H1 (cell line): ENCODE measurements at regions not wholly inside any gene's neighbourhood (a gene's known extent, or its start where the extent isn't known, plus 50 kb on each side); places are given as distances from the start of the nearest gene placed in this dataset.

Source experiments
- CTCF ChIA-PET: fragments of 300-600 bp; sonication (Branson Sonifier 250); formaldehyde crosslinking; loops from one replicate; lab custom pipeline; 2021; ENCODE audit not compliant: partially characterized antibody; lab: Charles Lee
- POLR2A ChIA-PET: fragments of 300-600 bp; sonication (Branson Sonifier 250); formaldehyde crosslinking; loops from one replicate; lab custom pipeline; 2021; ENCODE audit warnings: inconsistent platforms; ENCODE audit not compliant: partially characterized antibody; lab: Charles Lee
- DNase-seq, 2 experiments: peaks; one replicate each; pipeline versions ENCODE4 v3.0.0 to v3.0.0-alpha.2; 2010 to 2022; ENCODE audit warnings: low spot score in 2 of 2, low read depth in 1 of 2, mixed read lengths in 1 of 2
- FAIRE-seq: peaks from 2 replicates; lab custom pipeline; 2011; peaks lifted over from hg19 to GRCh38; lab: Jason Lieb, UNC
- H2AFZ ChIP-seq: 2 replicates; pipeline ENCODE4 v1.8.1; 2012; ENCODE audit warnings: low read length, inconsistent platforms
- H2AK5ac ChIP-seq: 2 replicates; pipeline ENCODE4 v1.6.1; 2013; ENCODE audit warnings: low read depth, low read length
- H2BK120ac ChIP-seq: replicated peaks from 2 replicates; pipeline ENCODE3; 2013; ENCODE audit warnings: low read depth, low read length, inconsistent platforms
- H2BK12ac ChIP-seq: 2 replicates; pipeline ENCODE4 v1.6.1; 2013; ENCODE audit warnings: low read depth, low read length
- H2BK15ac ChIP-seq: 2 replicates; pipeline ENCODE4 v1.6.1; 2013; ENCODE audit warnings: low read length
- H2BK20ac ChIP-seq: 2 replicates; pipeline ENCODE4 v1.6.1; 2013; ENCODE audit warnings: low read length
- H2BK5ac ChIP-seq: 2 replicates; pipeline ENCODE4 v1.6.1; 2013; ENCODE audit warnings: low read depth, low read length
- H3K14ac ChIP-seq: 2 replicates; pipeline ENCODE4 v1.6.1; 2013; ENCODE audit warnings: inconsistent platforms; ENCODE audit not compliant: insufficient read length
- H3K18ac ChIP-seq: 2 replicates; pipeline ENCODE4 v1.6.1; 2013; ENCODE audit warnings: low read length; ENCODE audit errors: extremely low read depth
- H3K23ac ChIP-seq: 2 replicates; pipeline ENCODE4 v1.6.1; 2013; ENCODE audit warnings: inconsistent platforms; ENCODE audit not compliant: insufficient read length
- H3K23me2 ChIP-seq: 2 replicates; pipeline ENCODE4 v1.6.1; 2013; ENCODE audit warnings: low read depth, low read length
- H3K27ac ChIP-seq: 2 replicates; pipeline ENCODE4 v1.6.1; 2011; ENCODE audit warnings: low read depth, low read length, inconsistent platforms
- H3K27me3 ChIP-seq, 4 experiments: replicated peaks in 1 of 4; 1 replicate in 1 of 4; 2 replicates in 3 of 4; pipeline versions ENCODE4 v1.6.1 to v1.8.1; 2011 to 2013; ENCODE audit warnings: low read length in 3 of 4, mild to moderate bottlenecking in 3 of 4, inconsistent platforms in 2 of 4, mixed read lengths in 2 of 4, moderate library complexity in 1 of 4; ENCODE audit not compliant: control insufficient read depth in 3 of 4, insufficient read depth in 3 of 4; ENCODE audit errors: extremely low read depth in 1 of 4
- H3K36me3 ChIP-seq, 4 experiments: 2 replicates each; pipeline versions ENCODE4 v1.6.1 to v1.8.1; 2011 to 2013; ENCODE audit warnings: mild to moderate bottlenecking in 4 of 4, low read length in 3 of 4, moderate library complexity in 2 of 4, control low read depth in 1 of 4, inconsistent platforms in 1 of 4; ENCODE audit not compliant: insufficient read depth in 4 of 4, control insufficient read depth in 2 of 4
- H3K4ac ChIP-seq: replicated peaks from 2 replicates; pipeline ENCODE3; 2013; ENCODE audit warnings: low read length, low read depth, mixed read lengths, inconsistent platforms; ENCODE audit not compliant: insufficient read length
- H3K4me1 ChIP-seq, 4 experiments: replicated peaks in 1 of 4; 1 replicate in 1 of 4; 2 replicates in 3 of 4; pipeline versions ENCODE4 v1.6.1 to v1.8.1; 2011 to 2013; ENCODE audit warnings: low read length in 3 of 4, inconsistent platforms in 2 of 4, mixed read lengths in 1 of 4; ENCODE audit not compliant: insufficient read depth in 4 of 4, control insufficient read depth in 3 of 4
- H3K4me2 ChIP-seq, 2 experiments: 2 replicates each; pipeline versions ENCODE4 v1.6.1 to v1.8.1; 2011 to 2013; ENCODE audit warnings: low read depth in 2 of 2, low read length in 2 of 2, control low read depth in 1 of 2, inconsistent platforms in 1 of 2, mild to moderate bottlenecking in 1 of 2; ENCODE audit not compliant: insufficient read depth in 1 of 2
- H3K4me3 ChIP-seq, 4 experiments: fragments of 200-600, 300-600 bp in 1 of 4; sonication (generic), shearing (Covaris generic), sonication (Bioruptor Twin) in 1 of 4; 2 replicates each; pipeline versions ENCODE4 v1.5.1 to v1.8.1; 2011 to 2016; ENCODE audit warnings: low read length in 4 of 4, low read depth in 3 of 4, control low read depth in 2 of 4, inconsistent platforms in 2 of 4, mild to moderate bottlenecking in 2 of 4, mixed read lengths in 1 of 4, moderate library complexity in 1 of 4; ENCODE audit not compliant: insufficient read depth in 2 of 4; ENCODE audit errors: extremely low read depth in 1 of 4
- H3K56ac ChIP-seq: replicated peaks from 2 replicates; pipeline ENCODE3; 2013; ENCODE audit warnings: low read depth, mild to moderate bottlenecking, mixed read lengths, low read length, inconsistent platforms; ENCODE audit not compliant: insufficient read length
- H3K79me1 ChIP-seq: 2 replicates; pipeline ENCODE4 v1.6.1; 2013; ENCODE audit warnings: low read depth, low read length, control low read depth
- H3K79me2 ChIP-seq, 2 experiments: 2 replicates each; pipeline versions ENCODE4 v1.6.1 to v1.8.1; 2012 to 2013; ENCODE audit warnings: low read length in 2 of 2, mild to moderate bottlenecking in 2 of 2, inconsistent platforms in 1 of 2; ENCODE audit not compliant: insufficient read depth in 2 of 2, control insufficient read depth in 1 of 2
- H3K9ac ChIP-seq, 4 experiments: replicated peaks in 1 of 4; 1 replicate in 1 of 4; 2 replicates in 3 of 4; pipeline versions ENCODE4 v1.6.1 to v1.8.1; 2011 to 2013; ENCODE audit warnings: low read depth in 3 of 4, low read length in 3 of 4, control low read depth in 2 of 4, mild to moderate bottlenecking in 2 of 4, moderate library complexity in 2 of 4, inconsistent platforms in 1 of 4; ENCODE audit errors: extremely low read depth in 1 of 4
- H3K9me3 ChIP-seq, 2 experiments: 2 replicates each; pipeline versions ENCODE4 v1.6.1 to v1.8.1; 2012 to 2013; ENCODE audit warnings: mild to moderate bottlenecking in 2 of 2, moderate library complexity in 2 of 2, control low read depth in 1 of 2, inconsistent platforms in 1 of 2, low read depth in 1 of 2, low read length in 1 of 2, mixed read lengths in 1 of 2; ENCODE audit not compliant: insufficient read depth in 2 of 2
- H4K20me1 ChIP-seq, 2 experiments: replicated peaks in 1 of 2; 2 replicates each; pipeline versions ENCODE3 to v1.8.1; 2011 to 2013; ENCODE audit warnings: inconsistent platforms in 2 of 2, low read length in 2 of 2, mild to moderate bottlenecking in 1 of 2; ENCODE audit not compliant: insufficient read depth in 2 of 2, control insufficient read depth in 1 of 2
- H4K5ac ChIP-seq: 2 replicates; pipeline ENCODE4 v1.6.1; 2013; ENCODE audit warnings: low read length, low read depth, mixed read lengths, inconsistent platforms; ENCODE audit not compliant: insufficient read length
- H4K8ac ChIP-seq: 2 replicates; pipeline ENCODE4 v1.8.0; 2013; ENCODE audit warnings: mild to moderate bottlenecking, moderate library complexity, low read length, inconsistent platforms; ENCODE audit not compliant: insufficient read depth; ENCODE audit errors: extremely low read depth
- H4K91ac ChIP-seq: replicated peaks from 2 replicates; pipeline ENCODE3; 2013; ENCODE audit warnings: low read length, mixed read lengths, inconsistent platforms; ENCODE audit not compliant: insufficient read length
- CBX5 ChIP-seq: fragments of 300-800, 300-1000 bp; sonication (generic); IDR thresholded peaks from 2 replicates; pipeline ENCODE4 v1.7.1; 2016; ENCODE audit warnings: antibody characterized with exemption, low read length, low read depth
- GABPA ChIP-seq: IDR thresholded peaks from 2 replicates; pipeline ENCODE4 v1.6.1; 2011; ENCODE audit warnings: mild to moderate bottlenecking, low read length, moderate library complexity, borderline replicate concordance; ENCODE audit not compliant: insufficient read depth
- JUND ChIP-seq: IDR thresholded peaks from 2 replicates; pipeline ENCODE4 v1.6.1; 2011; ENCODE audit warnings: mild to moderate bottlenecking, improper control_type of control experiment, low read length
- NRF1 ChIP-seq: IDR thresholded peaks from 2 replicates; pipeline ENCODE4 v1.6.1; 2011; ENCODE audit warnings: mild to moderate bottlenecking, low read depth, low read length, improper control_type of control experiment
- RAD21 ChIP-seq, 2 experiments: IDR thresholded peaks in 1 of 2; conservative IDR thresholded peaks in 1 of 2; 2 replicates each; pipeline ENCODE4 v1.6.1; 2011; ENCODE audit warnings: low read depth in 2 of 2, low read length in 2 of 2, improper control_type of control experiment in 1 of 2, inconsistent platforms in 1 of 2, mild to moderate bottlenecking in 1 of 2, moderate library complexity in 1 of 2
- WGBS, 2 experiments: shearing (Covaris generic) in 1 of 2; methylation state at CpG; one replicate each; pipeline versions ENCODE4 v1.1.6 to v1.1.7; 2013 to 2015; ENCODE audit warnings: low lambda C conversion rate in 2 of 2, mixed read lengths in 2 of 2, inconsistent platforms in 1 of 2, low coverage in 1 of 2, missing lambda C conversion rate in 1 of 2; ENCODE audit not compliant: insufficient replicate concordance in 2 of 2, insufficient coverage in 1 of 2, insufficient read length in 1 of 2; ENCODE audit errors: extremely low coverage in 1 of 2, missing lambda C conversion rate in 1 of 2; 5-methylcytosine and 5-hydroxymethylcytosine counted together
- TF ChIP-seq, protein P1 (sequence below): IDR thresholded peaks from 2 replicates; pipeline ENCODE4 v1.6.1; 2012; ENCODE audit warnings: inconsistent platforms

DNA sequence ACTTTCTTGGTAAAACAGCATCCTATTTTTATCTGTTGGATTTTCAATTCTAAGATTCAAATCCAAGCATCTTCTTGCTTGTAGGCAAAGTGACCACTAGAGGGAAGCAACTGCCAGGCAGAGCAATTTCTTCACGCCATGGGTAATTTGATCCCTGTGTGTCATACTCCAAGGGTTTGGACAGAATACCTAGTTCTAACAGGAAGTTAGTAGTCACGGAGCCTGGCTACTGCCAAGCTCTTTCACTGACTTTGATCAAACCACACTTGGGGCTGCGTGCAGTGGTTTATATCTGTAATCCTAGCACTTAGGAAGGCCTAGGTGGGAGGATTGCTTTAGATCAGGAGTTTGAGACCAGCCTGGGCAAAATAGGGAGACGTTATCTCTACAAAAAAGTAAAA lies 473.6 kb upstream of the TNC start:
- Histone ChIP-seq H2BK20ac (no peak overlapping the region), H3K4me3 (no peak overlapping the region), H3K79me2 (no peaks in the 10 kb centered on the region), H4K91ac (no peak overlapping the region), H3K4me2 (peak overlapping the region; percentile 34 to 35; a peak in 2 of 4 replicates), H3K14ac (no peak overlapping the region), H3K27ac (no peak overlapping the region), H3K23me2 (peaks cover 2% of the 10 kb centered on the region; the same call in 1 of the 2 replicates), H3K4ac (no peak overlapping the region), H3K27me3 (no peaks in the 10 kb centered on the region), H3K9ac (no peak overlapping the region), H3K56ac (no peak overlapping the region), H3K4me1 (peaks cover 1 to 8% (median 2%) of the 10 kb centered on the region in 4 experiments; a peak in 3 of 7 replicates), H3K36me3 (no peaks in the 10 kb centered on the region), H4K5ac (no peak overlapping the region), H4K20me1 (no peaks in the 10 kb centered on the region), H3K23ac (no peak overlapping the region), H3K18ac (0 out of 2 replicates have a peak overlapping the region, but pooled peaks have one; percentile 13), H4K8ac (peak overlapping the region; percentile 18; the same call in 1 of the 2 replicates), H2BK12ac (no peak overlapping the region), H2AK5ac (no peak overlapping the region), H3K79me1 (no peaks in the 10 kb centered on the region), H2BK15ac (peak overlapping the region; percentile 61; the same call in 1 of the 2 replicates), H3K9me3 (no peaks in the 10 kb centered on the region), H2BK120ac (no peak overlapping the region), H2BK5ac (peak overlapping the region; percentile 69; the same call in 1 of the 2 replicates), H2AFZ (peak overlapping the region; percentile 84)
- CTCF ChIA-PET: interaction anchor here (0.5 to 5.3 kb wide), 32 partner anchors 9 to 1162 kb away, joined by 3 to 55 read pairs (median 4); partner anchors contain the start of gene PAPPA
- POLR2A ChIA-PET: no interaction called here
- FAIRE-seq (peak; percentile 95), DNase-seq (peak; percentile 48 to 63)
- 24% methylated on average over 4 of the region's 4 CpGs; no CpG with 5 or more reads in 1 of the 2 experiments for WGBS, 2 experiments
- TF ChIP-seq GABPA: no peak
- no peak for TF ChIP-seq NRF1
- TF ChIP-seq, protein P1, sequence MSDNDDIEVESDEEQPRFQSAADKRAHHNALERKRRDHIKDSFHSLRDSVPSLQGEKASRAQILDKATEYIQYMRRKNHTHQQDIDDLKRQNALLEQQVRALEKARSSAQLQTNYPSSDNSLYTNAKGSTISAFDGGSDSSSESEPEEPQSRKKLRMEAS: no peak
- peak; percentile 57; the same call in 1 of the 2 replicates for TF ChIP-seq JUND
- TF ChIP-seq CBX5: no peak
- peak; percentile 84 to 89 for TF ChIP-seq RAD21 (IDR thresholded peaks at IDR 0.05 in 1 of 2, conservative IDR thresholded peaks at IDR 0.05 in 1 of 2; ENCODE audit: low read depth in 2 of 2, low read length in 2 of 2)
